ENCODE measurements at regions not wholly inside any gene's neighbourhood (a gene's known extent, or its start where the extent isn't known, plus 50 kb on each side); places are given as distances from the start of the nearest gene placed in this dataset.

GRCh38 chr5:141800617-141801016 is 77.6 kb downstream of the PCDH1 start:
- Mint-ChIP-seq H3K27me3 (ENCODE audit: insufficient read depth) (peaks cover 44% of the 10 kb centered on the region), H3K27ac (no peak overlapping the region), H3K36me3 (ENCODE audit: low read depth) (no peaks in the 10 kb centered on the region), H3K9me3 (no peaks in the 10 kb centered on the region), H3K4me1 (ENCODE audit: low read depth) (peaks cover 6% of the 10 kb centered on the region; the same call in 1 of the 2 replicates), H3K4me3 (no peak overlapping the region)
- DNase-seq, result no peak
- TF ChIP-seq, protein P1, sequence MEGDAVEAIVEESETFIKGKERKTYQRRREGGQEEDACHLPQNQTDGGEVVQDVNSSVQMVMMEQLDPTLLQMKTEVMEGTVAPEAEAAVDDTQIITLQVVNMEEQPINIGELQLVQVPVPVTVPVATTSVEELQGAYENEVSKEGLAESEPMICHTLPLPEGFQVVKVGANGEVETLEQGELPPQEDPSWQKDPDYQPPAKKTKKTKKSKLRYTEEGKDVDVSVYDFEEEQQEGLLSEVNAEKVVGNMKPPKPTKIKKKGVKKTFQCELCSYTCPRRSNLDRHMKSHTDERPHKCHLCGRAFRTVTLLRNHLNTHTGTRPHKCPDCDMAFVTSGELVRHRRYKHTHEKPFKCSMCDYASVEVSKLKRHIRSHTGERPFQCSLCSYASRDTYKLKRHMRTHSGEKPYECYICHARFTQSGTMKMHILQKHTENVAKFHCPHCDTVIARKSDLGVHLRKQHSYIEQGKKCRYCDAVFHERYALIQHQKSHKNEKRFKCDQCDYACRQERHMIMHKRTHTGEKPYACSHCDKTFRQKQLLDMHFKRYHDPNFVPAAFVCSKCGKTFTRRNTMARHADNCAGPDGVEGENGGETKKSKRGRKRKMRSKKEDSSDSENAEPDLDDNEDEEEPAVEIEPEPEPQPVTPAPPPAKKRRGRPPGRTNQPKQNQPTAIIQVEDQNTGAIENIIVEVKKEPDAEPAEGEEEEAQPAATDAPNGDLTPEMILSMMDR (IDR thresholded peaks at IDR 0.05), result no peak

GRCh38 chr5:141799507-141800167 is 78.6 kb downstream of the PCDH1 start:
- H3K9me3 Mint-ChIP-seq, result no peaks in the 10 kb centered on the region
- H3K4me1 Mint-ChIP-seq (ENCODE audit: low read depth), result peaks cover 6% of the 10 kb centered on the region; the same call in 1 of the 2 replicates
- H3K27me3 Mint-ChIP-seq (ENCODE audit: insufficient read depth), result peaks cover 39% of the 10 kb centered on the region
- H3K36me3 Mint-ChIP-seq (ENCODE audit: low read depth), result no peaks in the 10 kb centered on the region
- H3K27ac Mint-ChIP-seq, result no peak overlapping the region
- TF ChIP-seq, protein P1 (IDR thresholded peaks at IDR 0.05), result no peak
- no peak for DNase-seq
- H3K4me3 Mint-ChIP-seq, result no peak overlapping the region

GRCh38 chr5:141797425-141797824 is 80.8 kb downstream of the PCDH1 start:
- TF ChIP-seq, protein P1 (IDR thresholded peaks at IDR 0.05), result no peak
- H3K27ac Mint-ChIP-seq, result no peak overlapping the region
- no peak overlapping the region for H3K4me3 Mint-ChIP-seq
- H3K27me3 Mint-ChIP-seq (ENCODE audit: insufficient read depth), result peaks cover 25% of the 10 kb centered on the region
- no peaks in the 10 kb centered on the region for H3K9me3 Mint-ChIP-seq
- DNase-seq, result no peak
- peaks cover 6% of the 10 kb centered on the region; the same call in 1 of the 2 replicates for H3K4me1 Mint-ChIP-seq (ENCODE audit: low read depth)
- no peaks in the 10 kb centered on the region for H3K36me3 Mint-ChIP-seq (ENCODE audit: low read depth)

DNA sequence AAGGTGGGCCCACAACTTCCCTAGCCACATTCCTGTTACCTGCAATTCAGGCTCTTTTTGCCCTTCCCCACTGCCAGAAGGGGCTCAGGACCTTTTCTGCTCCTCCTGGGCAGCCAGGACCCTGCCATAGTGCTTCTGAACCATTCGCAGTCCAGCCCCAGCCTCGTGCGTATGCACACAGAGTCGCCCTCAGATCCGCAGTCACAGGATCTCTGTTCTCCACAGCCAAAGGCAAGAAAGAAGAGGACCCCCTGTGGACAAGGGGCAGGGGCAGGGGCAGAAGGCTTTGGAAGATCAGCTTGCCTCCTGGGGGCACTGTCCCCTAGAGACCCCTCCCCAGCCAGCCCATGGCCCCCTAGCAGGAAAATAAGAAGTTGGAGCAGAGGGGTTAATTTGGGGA is 82.8 kb downstream of the PCDH1 start:
- TF ChIP-seq, protein P1 (IDR thresholded peaks at IDR 0.05), result no peak
- DNase-seq, result no peak
- Mint-ChIP-seq H3K4me1 (ENCODE audit: low read depth) (peaks cover 2% of the 10 kb centered on the region; the same call in 1 of the 2 replicates), H3K9me3 (no peaks in the 10 kb centered on the region), H3K27me3 (ENCODE audit: insufficient read depth) (peaks cover 19% of the 10 kb centered on the region), H3K27ac (no peak overlapping the region), H3K36me3 (ENCODE audit: low read depth) (no peaks in the 10 kb centered on the region), H3K4me3 (no peak overlapping the region)

- Mint-ChIP-seq H3K27me3 (ENCODE audit: insufficient read depth) (peaks cover 29% of the 10 kb centered on the region), H3K4me1 (ENCODE audit: low read depth) (no peaks in the 10 kb centered on the region)
- DNase-seq, result no peak
Measured at GRCh38 chr5:141793881-141794280, 84.3 kb downstream of the PCDH1 start.

More at GRCh38 chr5:141793881-141794280, 84.3 kb downstream of the PCDH1 start:
- no peaks in the 10 kb centered on the region for H3K36me3 Mint-ChIP-seq (ENCODE audit: low read depth)
- no peaks in the 10 kb centered on the region for H3K9me3 Mint-ChIP-seq
- no peak overlapping the region for H3K27ac Mint-ChIP-seq
- H3K4me3 Mint-ChIP-seq, result no peak overlapping the region
- TF ChIP-seq, protein P1 (IDR thresholded peaks at IDR 0.05), result no peak

All from HFFc6 (cell line).